ENCODE measurements at regions not wholly inside any gene's neighbourhood (a gene's known extent, or its start where the extent isn't known, plus 50 kb on each side); places are given as distances from the start of the nearest gene placed in this dataset.

DNA sequence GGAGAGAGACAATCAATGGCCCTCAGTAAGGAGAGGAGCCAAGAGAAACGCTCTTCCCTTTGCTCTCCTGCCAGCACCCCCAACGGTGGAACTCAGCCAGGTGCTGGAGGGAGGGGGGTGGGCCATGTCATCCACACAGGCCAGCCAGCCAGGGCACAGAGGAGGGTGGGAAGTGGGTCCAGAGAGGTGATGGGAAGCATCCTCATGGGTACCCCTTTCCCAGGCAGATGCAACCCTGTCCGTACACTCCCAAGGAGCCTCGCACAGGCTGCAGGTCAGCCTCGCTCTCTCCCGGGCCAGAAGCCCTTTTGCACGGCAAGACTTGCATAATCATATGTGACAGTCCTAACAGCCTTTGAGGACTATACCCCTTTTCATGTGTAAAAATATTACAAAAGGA lies 142.0 kb upstream of the NAMPT start:
- ChIA-PET POLR2A (ENCODE audit: low non-redundant PET) (no interaction called here), CTCF (no interaction called here)
- no peak for TF ChIP-seq EZH2 (IDR thresholded peaks at IDR 0.05; ENCODE audit: borderline replicate concordance, low read depth, low read length, poor library complexity, severe bottlenecking)
- TF ChIP-seq, protein P1, sequence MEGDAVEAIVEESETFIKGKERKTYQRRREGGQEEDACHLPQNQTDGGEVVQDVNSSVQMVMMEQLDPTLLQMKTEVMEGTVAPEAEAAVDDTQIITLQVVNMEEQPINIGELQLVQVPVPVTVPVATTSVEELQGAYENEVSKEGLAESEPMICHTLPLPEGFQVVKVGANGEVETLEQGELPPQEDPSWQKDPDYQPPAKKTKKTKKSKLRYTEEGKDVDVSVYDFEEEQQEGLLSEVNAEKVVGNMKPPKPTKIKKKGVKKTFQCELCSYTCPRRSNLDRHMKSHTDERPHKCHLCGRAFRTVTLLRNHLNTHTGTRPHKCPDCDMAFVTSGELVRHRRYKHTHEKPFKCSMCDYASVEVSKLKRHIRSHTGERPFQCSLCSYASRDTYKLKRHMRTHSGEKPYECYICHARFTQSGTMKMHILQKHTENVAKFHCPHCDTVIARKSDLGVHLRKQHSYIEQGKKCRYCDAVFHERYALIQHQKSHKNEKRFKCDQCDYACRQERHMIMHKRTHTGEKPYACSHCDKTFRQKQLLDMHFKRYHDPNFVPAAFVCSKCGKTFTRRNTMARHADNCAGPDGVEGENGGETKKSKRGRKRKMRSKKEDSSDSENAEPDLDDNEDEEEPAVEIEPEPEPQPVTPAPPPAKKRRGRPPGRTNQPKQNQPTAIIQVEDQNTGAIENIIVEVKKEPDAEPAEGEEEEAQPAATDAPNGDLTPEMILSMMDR (conservative IDR thresholded peaks at IDR 0.05; ENCODE audit: low read depth, low read length): no peak
- H3K27ac ChIP-seq (ENCODE audit: low read depth, low read length, poor library complexity, severe bottlenecking): no peak overlapping the region
- no peaks in the 10 kb centered on the region for H3K36me3 ChIP-seq (ENCODE audit: insufficient read depth, low read length, poor library complexity, severe bottlenecking)
- H3K4me3 ChIP-seq (ENCODE audit: low read depth, low read length, poor library complexity, severe bottlenecking): no peak overlapping the region
- no peaks in the 10 kb centered on the region for H3K27me3 ChIP-seq (replicated peaks; ENCODE audit: insufficient read depth, low read depth, low read length, poor library complexity)
- peaks cover 42% of the 10 kb centered on the region for H3K4me1 ChIP-seq (ENCODE audit: insufficient read depth, low read length, poor library complexity, severe bottlenecking)
- BruUV-seq (replicated peaks): no TSS peak
- intact Hi-C loops (cut with micrococcal nuclease; ENCODE audit: unreplicated experiment): no loop called here
- no peak for DNase-seq (ENCODE audit: low spot score)
- H3K9me3 ChIP-seq (ENCODE audit: low read depth, low read length, poor library complexity, severe bottlenecking): no peaks in the 10 kb centered on the region

GRCh38 chr7:106425017-106425719 lies 140.4 kb upstream of the NAMPT start:
- H3K36me3 ChIP-seq (ENCODE audit: insufficient read depth, low read length, poor library complexity, severe bottlenecking): no peaks in the 10 kb centered on the region
- H3K4me1 ChIP-seq (ENCODE audit: insufficient read depth, low read length, poor library complexity, severe bottlenecking): peaks cover 56% of the 10 kb centered on the region
- ChIA-PET CTCF (interaction anchor here (0.9 to 1.0 kb wide), 2 partner anchors 247 to 249 kb away, joined by 3 read pairs; no protein-coding TSS in a partner anchor), POLR2A (ENCODE audit: low non-redundant PET) (interaction anchor here (0.6 kb wide), 2 partner anchors 36 to 140 kb away, joined by 3 to 4 read pairs; partner anchors contain the start of gene NAMPT)
- TSS peak; percentile 88 for BruUV-seq (replicated peaks)
- no peaks in the 10 kb centered on the region for H3K9me3 ChIP-seq (ENCODE audit: low read depth, low read length, poor library complexity, severe bottlenecking)
- no peak overlapping the region for H3K4me3 ChIP-seq (ENCODE audit: low read depth, low read length, poor library complexity, severe bottlenecking)
- H3K27me3 ChIP-seq (replicated peaks; ENCODE audit: insufficient read depth, low read depth, low read length, poor library complexity): no peaks in the 10 kb centered on the region
- peak overlapping the region; percentile 87 for H3K27ac ChIP-seq (ENCODE audit: low read depth, low read length, poor library complexity, severe bottlenecking)
- intact Hi-C loops (cut with micrococcal nuclease; ENCODE audit: unreplicated experiment): no loop called here
- TF ChIP-seq EZH2 (IDR thresholded peaks at IDR 0.05; ENCODE audit: borderline replicate concordance, low read depth, low read length, poor library complexity, severe bottlenecking): no peak
- TF ChIP-seq, protein P1 (conservative IDR thresholded peaks at IDR 0.05; ENCODE audit: low read depth, low read length): no peak
- peak; percentile 98 for DNase-seq (ENCODE audit: low spot score)

DNA sequence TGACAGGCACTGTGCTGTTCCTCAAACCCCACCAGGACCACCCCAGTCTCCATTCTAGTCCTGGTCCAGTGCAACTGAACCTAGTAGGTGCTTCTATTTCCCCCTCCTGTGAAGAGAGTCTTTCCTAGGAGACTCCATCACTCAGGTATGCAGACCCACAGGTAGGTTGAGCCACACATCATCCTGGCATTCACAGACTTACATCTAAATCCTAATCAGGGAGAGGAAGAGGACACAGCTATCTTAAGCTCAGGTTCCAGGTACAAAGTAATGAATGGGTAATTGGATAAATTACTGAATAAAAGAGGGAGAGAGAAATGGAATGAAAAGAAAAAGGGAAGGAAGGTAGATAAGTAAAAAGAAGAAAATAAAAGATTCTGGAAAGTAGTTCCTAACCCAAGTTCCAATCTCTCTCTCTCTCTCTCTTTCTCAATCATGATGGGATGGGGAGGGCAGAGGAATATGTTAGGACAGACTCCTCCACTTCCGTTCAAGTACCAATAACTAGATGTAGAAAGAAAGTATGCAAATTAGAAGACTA lies 139.8 kb upstream of the NAMPT start:
- Histone ChIP-seq H3K9me3 (ENCODE audit: low read depth, low read length, poor library complexity, severe bottlenecking) (no peaks in the 10 kb centered on the region), H3K27ac (ENCODE audit: low read depth, low read length, poor library complexity, severe bottlenecking) (peak overlapping the region; percentile 87), H3K27me3 (replicated peaks; ENCODE audit: insufficient read depth, low read depth, low read length, poor library complexity) (no peaks in the 10 kb centered on the region), H3K4me3 (ENCODE audit: low read depth, low read length, poor library complexity, severe bottlenecking) (no peak overlapping the region), H3K36me3 (ENCODE audit: insufficient read depth, low read length, poor library complexity, severe bottlenecking) (no peaks in the 10 kb centered on the region), H3K4me1 (ENCODE audit: insufficient read depth, low read length, poor library complexity, severe bottlenecking) (peaks cover 56% of the 10 kb centered on the region)
- POLR2A ChIA-PET (ENCODE audit: low non-redundant PET): interaction anchor here (0.6 to 0.7 kb wide), 3 partner anchors 37 to 154 kb away, joined by 3 to 8 read pairs (median 4); no protein-coding TSS in a partner anchor
- intact Hi-C loops (cut with micrococcal nuclease; ENCODE audit: unreplicated experiment): loop anchor here (5.0 kb wide), 1 partner anchor 137 kb away; no protein-coding TSS in a partner anchor
- TF ChIP-seq, protein P1 (conservative IDR thresholded peaks at IDR 0.05; ENCODE audit: low read depth, low read length): no peak
- no peak for TF ChIP-seq EZH2 (IDR thresholded peaks at IDR 0.05; ENCODE audit: borderline replicate concordance, low read depth, low read length, poor library complexity, severe bottlenecking)
- CTCF ChIA-PET: interaction anchor here (1.0 kb wide), 1 partner anchor 248 kb away, joined by 3 read pairs; no protein-coding TSS in a partner anchor
- TSS peak; percentile 96 for BruUV-seq (replicated peaks)
- DNase-seq (ENCODE audit: low spot score): no peak

Data from A673 (cell line).